ENCODE measurements at regions not wholly inside any gene's neighbourhood (a gene's known extent, or its start where the extent isn't known, plus 50 kb on each side); places are given as distances from the start of the nearest gene placed in this dataset.
"Not testable (repeated sequence)": the region's sequence is repeated elsewhere in the genome, so short reads cannot be mapped to it uniquely, and the experiment has no call there.

DNA sequence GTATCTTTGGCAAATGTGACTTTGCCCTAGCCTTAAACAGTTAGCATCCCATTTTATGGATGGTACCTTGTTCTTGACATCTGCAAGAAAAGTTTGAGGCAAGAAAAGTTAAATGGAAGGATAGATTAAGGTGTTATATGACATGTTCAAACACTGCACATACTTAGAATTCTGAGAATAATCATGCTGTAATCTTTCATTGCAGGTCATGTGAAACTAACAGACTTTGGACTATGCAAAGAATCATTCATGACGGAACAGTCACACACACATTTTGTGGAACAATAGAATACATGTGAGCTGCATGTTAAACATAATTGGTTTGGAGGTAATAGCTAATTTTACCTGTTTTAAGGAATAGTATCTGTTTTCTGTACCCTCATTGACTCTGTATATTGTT is 144.9 kb downstream of the CDRT15L2 start:
- not testable (repeated sequence) for TF ChIP-seq POLR2A (IDR thresholded peaks at IDR 0.05; ENCODE audit: low read length); GATA1 (IDR thresholded peaks at IDR 0.05; ENCODE audit: low read depth, low read length)

All from erythroblast (primary cell).